H1 (cell line): ENCODE measurements at regions not wholly inside any gene's neighbourhood (a gene's known extent, or its start where the extent isn't known, plus 50 kb on each side); places are given as distances from the start of the nearest gene placed in this dataset.

ENCODE experiments used
- CTCF ChIA-PET: fragments of 300-600 bp; sonication (Branson Sonifier 250); formaldehyde crosslinking; loops from one replicate; lab custom pipeline; 2021; ENCODE audit not compliant: partially characterized antibody; lab: Charles Lee
- POLR2A ChIA-PET: fragments of 300-600 bp; sonication (Branson Sonifier 250); formaldehyde crosslinking; loops from one replicate; lab custom pipeline; 2021; ENCODE audit warnings: inconsistent platforms; ENCODE audit not compliant: partially characterized antibody; lab: Charles Lee
- DNase-seq, 2 experiments: peaks; one replicate each; pipeline versions ENCODE4 v3.0.0 to v3.0.0-alpha.2; 2010 to 2022; ENCODE audit warnings: low spot score in 2 of 2, low read depth in 1 of 2, mixed read lengths in 1 of 2
- FAIRE-seq: peaks from 2 replicates; lab custom pipeline; 2011; peaks lifted over from hg19 to GRCh38; lab: Jason Lieb, UNC
- H2AFZ ChIP-seq: 2 replicates; pipeline ENCODE4 v1.8.1; 2012; ENCODE audit warnings: low read length, inconsistent platforms
- H2AK5ac ChIP-seq: 2 replicates; pipeline ENCODE4 v1.6.1; 2013; ENCODE audit warnings: low read depth, low read length
- H2BK120ac ChIP-seq: replicated peaks from 2 replicates; pipeline ENCODE3; 2013; ENCODE audit warnings: low read depth, low read length, inconsistent platforms
- H2BK12ac ChIP-seq: 2 replicates; pipeline ENCODE4 v1.6.1; 2013; ENCODE audit warnings: low read depth, low read length
- H2BK15ac ChIP-seq: 2 replicates; pipeline ENCODE4 v1.6.1; 2013; ENCODE audit warnings: low read length
- H2BK20ac ChIP-seq: 2 replicates; pipeline ENCODE4 v1.6.1; 2013; ENCODE audit warnings: low read length
- H2BK5ac ChIP-seq: 2 replicates; pipeline ENCODE4 v1.6.1; 2013; ENCODE audit warnings: low read depth, low read length
- H3K14ac ChIP-seq: 2 replicates; pipeline ENCODE4 v1.6.1; 2013; ENCODE audit warnings: inconsistent platforms; ENCODE audit not compliant: insufficient read length
- H3K18ac ChIP-seq: 2 replicates; pipeline ENCODE4 v1.6.1; 2013; ENCODE audit warnings: low read length; ENCODE audit errors: extremely low read depth
- H3K23ac ChIP-seq: 2 replicates; pipeline ENCODE4 v1.6.1; 2013; ENCODE audit warnings: inconsistent platforms; ENCODE audit not compliant: insufficient read length
- H3K23me2 ChIP-seq: 2 replicates; pipeline ENCODE4 v1.6.1; 2013; ENCODE audit warnings: low read depth, low read length
- H3K27ac ChIP-seq: 2 replicates; pipeline ENCODE4 v1.6.1; 2011; ENCODE audit warnings: low read depth, low read length, inconsistent platforms
- H3K27me3 ChIP-seq, 4 experiments: replicated peaks in 1 of 4; 1 replicate in 1 of 4; 2 replicates in 3 of 4; pipeline versions ENCODE4 v1.6.1 to v1.8.1; 2011 to 2013; ENCODE audit warnings: low read length in 3 of 4, mild to moderate bottlenecking in 3 of 4, inconsistent platforms in 2 of 4, mixed read lengths in 2 of 4, moderate library complexity in 1 of 4; ENCODE audit not compliant: control insufficient read depth in 3 of 4, insufficient read depth in 3 of 4; ENCODE audit errors: extremely low read depth in 1 of 4
- H3K36me3 ChIP-seq, 4 experiments: 2 replicates each; pipeline versions ENCODE4 v1.6.1 to v1.8.1; 2011 to 2013; ENCODE audit warnings: mild to moderate bottlenecking in 4 of 4, low read length in 3 of 4, moderate library complexity in 2 of 4, control low read depth in 1 of 4, inconsistent platforms in 1 of 4; ENCODE audit not compliant: insufficient read depth in 4 of 4, control insufficient read depth in 2 of 4
- H3K4ac ChIP-seq: replicated peaks from 2 replicates; pipeline ENCODE3; 2013; ENCODE audit warnings: low read length, low read depth, mixed read lengths, inconsistent platforms; ENCODE audit not compliant: insufficient read length
- H3K4me1 ChIP-seq, 4 experiments: replicated peaks in 1 of 4; 1 replicate in 1 of 4; 2 replicates in 3 of 4; pipeline versions ENCODE4 v1.6.1 to v1.8.1; 2011 to 2013; ENCODE audit warnings: low read length in 3 of 4, inconsistent platforms in 2 of 4, mixed read lengths in 1 of 4; ENCODE audit not compliant: insufficient read depth in 4 of 4, control insufficient read depth in 3 of 4
- H3K4me2 ChIP-seq, 2 experiments: 2 replicates each; pipeline versions ENCODE4 v1.6.1 to v1.8.1; 2011 to 2013; ENCODE audit warnings: low read depth in 2 of 2, low read length in 2 of 2, control low read depth in 1 of 2, inconsistent platforms in 1 of 2, mild to moderate bottlenecking in 1 of 2; ENCODE audit not compliant: insufficient read depth in 1 of 2
- H3K4me3 ChIP-seq, 4 experiments: fragments of 200-600, 300-600 bp in 1 of 4; sonication (generic), shearing (Covaris generic), sonication (Bioruptor Twin) in 1 of 4; 2 replicates each; pipeline versions ENCODE4 v1.5.1 to v1.8.1; 2011 to 2016; ENCODE audit warnings: low read length in 4 of 4, low read depth in 3 of 4, control low read depth in 2 of 4, inconsistent platforms in 2 of 4, mild to moderate bottlenecking in 2 of 4, mixed read lengths in 1 of 4, moderate library complexity in 1 of 4; ENCODE audit not compliant: insufficient read depth in 2 of 4; ENCODE audit errors: extremely low read depth in 1 of 4
- H3K56ac ChIP-seq: replicated peaks from 2 replicates; pipeline ENCODE3; 2013; ENCODE audit warnings: low read depth, mild to moderate bottlenecking, mixed read lengths, low read length, inconsistent platforms; ENCODE audit not compliant: insufficient read length
- H3K79me1 ChIP-seq: 2 replicates; pipeline ENCODE4 v1.6.1; 2013; ENCODE audit warnings: low read depth, low read length, control low read depth
- H3K79me2 ChIP-seq, 2 experiments: 2 replicates each; pipeline versions ENCODE4 v1.6.1 to v1.8.1; 2012 to 2013; ENCODE audit warnings: low read length in 2 of 2, mild to moderate bottlenecking in 2 of 2, inconsistent platforms in 1 of 2; ENCODE audit not compliant: insufficient read depth in 2 of 2, control insufficient read depth in 1 of 2
- H3K9ac ChIP-seq, 4 experiments: replicated peaks in 1 of 4; 1 replicate in 1 of 4; 2 replicates in 3 of 4; pipeline versions ENCODE4 v1.6.1 to v1.8.1; 2011 to 2013; ENCODE audit warnings: low read depth in 3 of 4, low read length in 3 of 4, control low read depth in 2 of 4, mild to moderate bottlenecking in 2 of 4, moderate library complexity in 2 of 4, inconsistent platforms in 1 of 4; ENCODE audit errors: extremely low read depth in 1 of 4
- H3K9me3 ChIP-seq, 2 experiments: 2 replicates each; pipeline versions ENCODE4 v1.6.1 to v1.8.1; 2012 to 2013; ENCODE audit warnings: mild to moderate bottlenecking in 2 of 2, moderate library complexity in 2 of 2, control low read depth in 1 of 2, inconsistent platforms in 1 of 2, low read depth in 1 of 2, low read length in 1 of 2, mixed read lengths in 1 of 2; ENCODE audit not compliant: insufficient read depth in 2 of 2
- H4K20me1 ChIP-seq, 2 experiments: replicated peaks in 1 of 2; 2 replicates each; pipeline versions ENCODE3 to v1.8.1; 2011 to 2013; ENCODE audit warnings: inconsistent platforms in 2 of 2, low read length in 2 of 2, mild to moderate bottlenecking in 1 of 2; ENCODE audit not compliant: insufficient read depth in 2 of 2, control insufficient read depth in 1 of 2
- H4K5ac ChIP-seq: 2 replicates; pipeline ENCODE4 v1.6.1; 2013; ENCODE audit warnings: low read length, low read depth, mixed read lengths, inconsistent platforms; ENCODE audit not compliant: insufficient read length
- H4K8ac ChIP-seq: 2 replicates; pipeline ENCODE4 v1.8.0; 2013; ENCODE audit warnings: mild to moderate bottlenecking, moderate library complexity, low read length, inconsistent platforms; ENCODE audit not compliant: insufficient read depth; ENCODE audit errors: extremely low read depth
- H4K91ac ChIP-seq: replicated peaks from 2 replicates; pipeline ENCODE3; 2013; ENCODE audit warnings: low read length, mixed read lengths, inconsistent platforms; ENCODE audit not compliant: insufficient read length
- CTBP2 ChIP-seq: IDR thresholded peaks from 2 replicates; pipeline ENCODE4 v1.7.0; 2011; ENCODE audit warnings: borderline replicate concordance, mild to moderate bottlenecking, moderate library complexity, mixed read lengths, low read length; ENCODE audit not compliant: insufficient read depth, insufficient read length
- GABPA ChIP-seq: IDR thresholded peaks from 2 replicates; pipeline ENCODE4 v1.6.1; 2011; ENCODE audit warnings: mild to moderate bottlenecking, low read length, moderate library complexity, borderline replicate concordance; ENCODE audit not compliant: insufficient read depth
- POLR2AphosphoS5 ChIP-seq: IDR thresholded peaks from 2 replicates; pipeline ENCODE4 v1.6.1; 2011; ENCODE audit warnings: low read depth, low read length
- POU5F1 ChIP-seq: IDR thresholded peaks from 2 replicates; pipeline ENCODE4 v1.6.1; 2011; ENCODE audit warnings: low read depth, mild to moderate bottlenecking, low read length, moderate library complexity
- RAD21 ChIP-seq, 2 experiments: IDR thresholded peaks in 1 of 2; conservative IDR thresholded peaks in 1 of 2; 2 replicates each; pipeline ENCODE4 v1.6.1; 2011; ENCODE audit warnings: low read depth in 2 of 2, low read length in 2 of 2, improper control_type of control experiment in 1 of 2, inconsistent platforms in 1 of 2, mild to moderate bottlenecking in 1 of 2, moderate library complexity in 1 of 2
- TBP ChIP-seq: IDR thresholded peaks from 2 replicates; pipeline ENCODE4 v1.6.1; 2011; ENCODE audit warnings: low read depth, low read length, improper control_type of control experiment
- ZNF274 ChIP-seq: IDR thresholded peaks from 2 replicates; pipeline ENCODE4 v1.7.0; 2012; ENCODE audit warnings: low read length, borderline replicate concordance; ENCODE audit errors: extremely low read depth
- WGBS, 2 experiments: shearing (Covaris generic) in 1 of 2; methylation state at CpG; one replicate each; pipeline versions ENCODE4 v1.1.6 to v1.1.7; 2013 to 2015; ENCODE audit warnings: low lambda C conversion rate in 2 of 2, mixed read lengths in 2 of 2, inconsistent platforms in 1 of 2, low coverage in 1 of 2, missing lambda C conversion rate in 1 of 2; ENCODE audit not compliant: insufficient replicate concordance in 2 of 2, insufficient coverage in 1 of 2, insufficient read length in 1 of 2; ENCODE audit errors: extremely low coverage in 1 of 2, missing lambda C conversion rate in 1 of 2; 5-methylcytosine and 5-hydroxymethylcytosine counted together

- H3K27ac ChIP-seq, result 0 out of 2 replicates have a peak overlapping the region, but pooled peaks have one; percentile 15
- H4K5ac ChIP-seq, result no peak overlapping the region
- H2BK5ac ChIP-seq, result no peak overlapping the region
- FAIRE-seq, result no peak
- H3K9me3 ChIP-seq, result no peaks in the 10 kb centered on the region; a peak in 1 of 4 replicates
- no peak overlapping the region for H4K91ac ChIP-seq
- no peaks in the 10 kb centered on the region for H3K36me3 ChIP-seq
- no peak overlapping the region for H3K56ac ChIP-seq
- ChIA-PET CTCF (interaction anchor here (0.7 to 2.1 kb wide), 8 partner anchors 9 to 47 kb away, joined by 3 to 7 read pairs (median 3); no protein-coding TSS in a partner anchor), POLR2A (no interaction called here)
- no peak for DNase-seq
- no peak overlapping the region for H4K8ac ChIP-seq
- H2BK12ac ChIP-seq, result no peak overlapping the region
- 86% methylated on average over 1 of the region's 1 CpG; no CpG with 5 or more reads in 1 of the 2 experiments for WGBS, 2 experiments
- no peaks in the 10 kb centered on the region; the same call in 1 of the 2 replicates for H3K23me2 ChIP-seq
- H3K14ac ChIP-seq, result no peak overlapping the region
- no peaks in the 10 kb centered on the region for H4K20me1 ChIP-seq
- no peak overlapping the region for H2BK20ac ChIP-seq
- no peak overlapping the region for H2BK120ac ChIP-seq
- no peak overlapping the region for H2AFZ ChIP-seq
- no peak overlapping the region for H3K4me2 ChIP-seq
- H3K23ac ChIP-seq, result no peak overlapping the region
- H3K4ac ChIP-seq, result no peak overlapping the region
- H3K9ac ChIP-seq, result no peak overlapping the region
- no peak overlapping the region for H3K18ac ChIP-seq
- no peak overlapping the region for H3K4me3 ChIP-seq
- H2AK5ac ChIP-seq, result no peak overlapping the region
- no peaks in the 10 kb centered on the region for H3K79me2 ChIP-seq
- H2BK15ac ChIP-seq, result no peak overlapping the region
- no peaks in the 10 kb centered on the region; a peak in 1 of 7 replicates for H3K27me3 ChIP-seq
- H3K79me1 ChIP-seq, result no peaks in the 10 kb centered on the region
- H3K4me1 ChIP-seq, result no peaks in the 10 kb centered on the region
- TF ChIP-seq RAD21 (IDR thresholded peaks at IDR 0.05 in 1 of 2, conservative IDR thresholded peaks at IDR 0.05 in 1 of 2; ENCODE audit: low read depth in 2 of 2, low read length in 2 of 2) (no peak), CTBP2 (no peak), POU5F1 (no peak), ZNF274 (no peak), GABPA (no peak), POLR2AphosphoS5 (no peak), TBP (no peak)
These were observed 159.0 kb downstream of the MIS18A start for GRCh38 chr21:32119811-32120210.
